Kidney epithelial cell (primary cell): ENCODE measurements at regions not wholly inside any gene's neighbourhood (a gene's known extent, or its start where the extent isn't known, plus 50 kb on each side); places are given as distances from the start of the nearest gene placed in this dataset.

Experiments
- DNase-seq: peaks from one replicate; pipeline ENCODE4 v3.0.0-alpha.2; 2010; ENCODE audit warnings: low read depth
- H3K27me3 ChIP-seq: 2 replicates; pipeline ENCODE4 v1.6.0; 2011; ENCODE audit warnings: low read length; ENCODE audit not compliant: control insufficient read depth, insufficient read depth
- H3K36me3 ChIP-seq: 2 replicates; pipeline ENCODE4 v1.5.1; 2011; ENCODE audit warnings: low read length; ENCODE audit not compliant: control insufficient read depth, insufficient read depth
- H3K4me3 ChIP-seq: 2 replicates; pipeline ENCODE4 v1.5.1; 2011; ENCODE audit warnings: low read depth, mild to moderate bottlenecking, control low read depth, low read length
- CTCF ChIP-seq: IDR thresholded peaks from 2 replicates; pipeline ENCODE4 v1.5.1; 2011; ENCODE audit warnings: mild to moderate bottlenecking, moderate library complexity, low read length, control low read depth, inconsistent platforms; ENCODE audit not compliant: insufficient read depth, poor library complexity, severe bottlenecking

GRCh38 chr1:56152635-56153034 lies 426.7 kb downstream of the PLPP3 start:
- TF ChIP-seq CTCF = no peak
- DNase-seq = no peak

GRCh38 chr1:56151402-56151801 lies 428.0 kb downstream of the PLPP3 start:
- Histone ChIP-seq H3K36me3 (no peaks in the 10 kb centered on the region), H3K27me3 (no peaks in the 10 kb centered on the region), H3K4me3 (no peak overlapping the region)
- no peak for TF ChIP-seq CTCF
- no peak for DNase-seq

More at GRCh38 chr1:56152635-56153034, 426.7 kb downstream of the PLPP3 start:
- Histone ChIP-seq H3K36me3 (no peaks in the 10 kb centered on the region), H3K4me3 (no peak overlapping the region), H3K27me3 (no peaks in the 10 kb centered on the region)

- Histone ChIP-seq H3K4me3 (no peak overlapping the region), H3K27me3 (no peaks in the 10 kb centered on the region), H3K36me3 (no peaks in the 10 kb centered on the region)
- TF ChIP-seq CTCF = no peak
- DNase-seq = no peak
These were observed 428.7 kb downstream of the PLPP3 start for GRCh38 chr1:56150441-56151215.

GRCh38 chr1:56149761-56150160 lies 429.6 kb downstream of the PLPP3 start:
- no peaks in the 10 kb centered on the region for H3K27me3 ChIP-seq
- no peak for TF ChIP-seq CTCF
- no peak for DNase-seq
- H3K4me3 ChIP-seq = no peak overlapping the region
- H3K36me3 ChIP-seq = no peaks in the 10 kb centered on the region

GRCh38 chr1:56148326-56149193 lies 430.8 kb downstream of the PLPP3 start:
- no peaks in the 10 kb centered on the region for H3K27me3 ChIP-seq
- DNase-seq = no peak
- no peaks in the 10 kb centered on the region for H3K36me3 ChIP-seq
- no peak for TF ChIP-seq CTCF
- no peak overlapping the region for H3K4me3 ChIP-seq
